HCT116 (cell line): ENCODE measurements at regions not wholly inside any gene's neighbourhood (a gene's known extent, or its start where the extent isn't known, plus 50 kb on each side); places are given as distances from the start of the nearest gene placed in this dataset.

Source experiments
- ATAC-seq: fragments of 200-7000 bp; cut with Tn5 transposase; 2 replicates; pipeline ENCODE4 v1.9.1; 2020; ENCODE audit warnings: mild to moderate bottlenecking, moderate library complexity
- BruUV-seq: library from RNA; stranded (reverse); fragments of 400-500 nt; replicated peaks from 2 replicates; lab custom pipeline; 2021; lab: Mats Ljungman, UMichigan
- CTCF ChIA-PET: fragments of 300-600 bp; sonication (Branson Sonifier 250); formaldehyde crosslinking; loops from one replicate; lab custom pipeline; 2021; ENCODE audit warnings: antibody characterized with exemption; lab: Charles Lee
- POLR2A ChIA-PET: fragments of 300-600, 350-600 bp; sonication (Branson Sonifier 250); formaldehyde crosslinking; loops from one replicate; lab custom pipeline; 2021; ENCODE audit warnings: antibody characterized with exemption; lab: Charles Lee
- RAD21 ChIA-PET, 2 experiments: fragments of 300-600 bp; sonication (Branson Sonifier 250); formaldehyde crosslinking; loops; one replicate each; lab custom pipeline; 2023; ENCODE audit warnings: low total read pairs in 2 of 2; ENCODE audit not compliant: uncharacterized antibody in 2 of 2, unreplicated experiment in 2 of 2, low non-redundant PET in 1 of 2; lab: Charles Lee
- DNase-seq: peaks from one replicate; pipeline ENCODE4 v3.0.0-alpha.2; 2010; ENCODE audit warnings: low read depth, low spot score
- H2AFZ ChIP-seq: fragments of 200-600 bp; shearing (Covaris generic), sonication (generic); 2 replicates; pipeline ENCODE4 v1.6.1; 2017; ENCODE audit warnings: low read depth, mixed run types, mixed read lengths, antibody characterized with exemption, low read length; ENCODE audit not compliant: poor library complexity, severe bottlenecking
- H3K27ac ChIP-seq: 2 replicates; pipeline ENCODE4 v1.5.1; 2012; ENCODE audit warnings: low read depth, low read length
- H3K27me3 ChIP-seq: fragments of 200-600 bp; sonication (generic); 2 replicates; pipeline ENCODE4 v1.6.1; 2016; ENCODE audit warnings: mixed run types, low read length, mixed read lengths; ENCODE audit not compliant: insufficient read depth
- H3K36me3 ChIP-seq, 2 experiments: fragments of 200-500 bp in 1 of 2; fragments of 200-600 bp in 1 of 2; sonication (Bioruptor generic) in 1 of 2; sonication (generic) in 1 of 2; 2 replicates each; pipeline versions ENCODE4 v1.5.1 to v1.6.1; 2014 to 2016; ENCODE audit warnings: low read length in 2 of 2, inconsistent platforms in 1 of 2, mixed read lengths in 1 of 2, mixed run types in 1 of 2; ENCODE audit not compliant: insufficient read depth in 2 of 2, control insufficient read depth in 1 of 2
- H3K4me1 ChIP-seq, 2 experiments: fragments of 200-600 bp in 1 of 2; sonication (generic) in 1 of 2; 2 replicates each; pipeline versions ENCODE4 v1.5.1 to v1.6.1; 2012 to 2017; ENCODE audit warnings: low read length in 2 of 2, inconsistent platforms in 1 of 2, mild to moderate bottlenecking in 1 of 2, mixed read lengths in 1 of 2, mixed run types in 1 of 2, moderate library complexity in 1 of 2; ENCODE audit not compliant: insufficient read depth in 2 of 2, control insufficient read depth in 1 of 2
- H3K4me2 ChIP-seq: fragments of 200-600 bp; sonication (generic); 2 replicates; pipeline ENCODE4 v1.6.1; 2017; ENCODE audit warnings: mixed run types, low read length, mixed read lengths
- H3K4me3 ChIP-seq, 2 experiments: fragments of 200-600 bp in 1 of 2; sonication (generic) in 1 of 2; replicated peaks in 1 of 2; 2 replicates each; pipeline ENCODE4 v1.5.1; 2011 to 2016; ENCODE audit warnings: low read length in 2 of 2, control low read depth in 1 of 2, low read depth in 1 of 2, mild to moderate bottlenecking in 1 of 2, mixed read lengths in 1 of 2, mixed run types in 1 of 2
- H3K79me2 ChIP-seq: fragments of 200-600 bp; sonication (generic); 2 replicates; pipeline ENCODE4 v1.6.1; 2017; ENCODE audit warnings: mild to moderate bottlenecking, mixed run types, low read length, moderate library complexity, mixed read lengths; ENCODE audit not compliant: insufficient read depth
- H3K9ac ChIP-seq: fragments of 200-600 bp; sonication (generic); 2 replicates; pipeline ENCODE4 v1.6.1; 2016; ENCODE audit warnings: low read length, mixed read lengths
- H3K9me2 ChIP-seq: fragments of 200-600 bp; sonication (generic), shearing (Covaris generic); 2 replicates; pipeline ENCODE4 v1.6.1; 2017; ENCODE audit warnings: mixed run types, mild to moderate bottlenecking, moderate library complexity; ENCODE audit not compliant: insufficient read depth
- H3K9me3 ChIP-seq, 2 experiments: fragments of 200-500 bp in 1 of 2; fragments of 200-600 bp in 1 of 2; sonication (Bioruptor generic) in 1 of 2; sonication (generic) in 1 of 2; 2 replicates each; pipeline ENCODE4 v1.6.1; 2014 to 2017; ENCODE audit warnings: low read length in 2 of 2, mixed read lengths in 2 of 2, inconsistent platforms in 1 of 2, low read depth in 1 of 2, mild to moderate bottlenecking in 1 of 2, mixed run types in 1 of 2, moderate library complexity in 1 of 2; ENCODE audit not compliant: control insufficient read depth in 1 of 2, insufficient read depth in 1 of 2
- H4K20me1 ChIP-seq: fragments of 200-600 bp; sonication (generic), shearing (Covaris generic); 2 replicates; pipeline ENCODE4 v1.6.1; 2017; ENCODE audit warnings: mixed run types, mild to moderate bottlenecking, moderate library complexity; ENCODE audit not compliant: insufficient read depth
- ATF3 ChIP-seq: IDR thresholded peaks from 2 replicates; pipeline ENCODE4 v1.6.1; 2012
- CBX3 ChIP-seq: IDR thresholded peaks from 2 replicates; pipeline ENCODE4 v1.6.1; 2012; ENCODE audit warnings: low read depth
- CEBPB ChIP-seq: IDR thresholded peaks from 2 replicates; pipeline ENCODE4 v1.6.1; 2012; ENCODE audit warnings: low read depth
- EGR1 ChIP-seq: IDR thresholded peaks from 2 replicates; pipeline ENCODE4 v1.6.1; 2012; ENCODE audit warnings: low read depth
- ELF1 ChIP-seq: IDR thresholded peaks from 2 replicates; pipeline ENCODE4 v1.6.1; 2012; ENCODE audit warnings: low read depth, borderline replicate concordance
- EZH2 ChIP-seq: fragments of 200-600 bp; sonication (generic); IDR thresholded peaks from 2 replicates; pipeline ENCODE4 v1.6.1; 2017; ENCODE audit warnings: antibody characterized with exemption, mixed run types
- EZH2phosphoT487 ChIP-seq: fragments of 200-600 bp; IDR thresholded peaks from 2 replicates; pipeline ENCODE4 v1.6.1; 2018; ENCODE audit warnings: antibody characterized with exemption, borderline replicate concordance
- FOSL1 ChIP-seq: IDR thresholded peaks from 2 replicates; pipeline ENCODE4 v1.6.1; 2012; ENCODE audit warnings: low read depth
- JUND ChIP-seq: IDR thresholded peaks from 2 replicates; pipeline ENCODE4 v1.6.1; 2012
- MAX ChIP-seq: IDR thresholded peaks from 2 replicates; pipeline ENCODE4 v1.6.1; 2012
- POLR2A ChIP-seq: IDR thresholded peaks from 2 replicates; pipeline ENCODE4 v1.7.0; 2011; ENCODE audit warnings: borderline replicate concordance; ENCODE audit not compliant: insufficient read depth, insufficient read length; ENCODE audit errors: extremely low read depth
- POLR2AphosphoS5 ChIP-seq: IDR thresholded peaks from 2 replicates; pipeline ENCODE4 v1.6.1; 2011; ENCODE audit warnings: mild to moderate bottlenecking, low read depth, low read length, moderate library complexity
- RAD21 ChIP-seq: IDR thresholded peaks from 2 replicates; pipeline ENCODE4 v1.6.1; 2012; ENCODE audit warnings: low read depth, mild to moderate bottlenecking
- SIN3A ChIP-seq: IDR thresholded peaks from 2 replicates; pipeline ENCODE4 v1.6.1; 2012; ENCODE audit warnings: low read depth
- SRF ChIP-seq: IDR thresholded peaks from 2 replicates; pipeline ENCODE4 v1.6.1; 2012; ENCODE audit warnings: low read depth
- TCF7L2 ChIP-seq: IDR thresholded peaks from 2 replicates; pipeline ENCODE4 v1.7.0; 2011; ENCODE audit warnings: borderline replicate concordance, inconsistent platforms; ENCODE audit not compliant: insufficient read depth, insufficient read length; ENCODE audit errors: extremely low read depth
- ZFX ChIP-seq: fragments of 450-650 bp; IDR thresholded peaks from 2 replicates; pipeline ENCODE4 v1.6.1; 2017
- ZNF274 ChIP-seq: fragments of 200-500 bp; sonication (Bioruptor generic); IDR thresholded peaks from 2 replicates; pipeline ENCODE4 v1.6.1; 2014; ENCODE audit warnings: mild to moderate bottlenecking, low read depth, low read length, inconsistent platforms
- intact Hi-C: fragments of 100-400 bp; cut with micrococcal nuclease; formaldehyde crosslinking; loops from 2 replicates; pipeline ENCODE4 v1.10.0; 2022
- TF ChIP-seq, protein P1 (sequence below): IDR thresholded peaks from 2 replicates; pipeline ENCODE4 v1.6.1; 2012; ENCODE audit warnings: low read depth
- TF ChIP-seq, protein P2 (sequence below), 3 experiments: fragments of 200-600 bp in 1 of 3; sonication (generic) in 1 of 3; IDR thresholded peaks in 2 of 3; conservative IDR thresholded peaks in 1 of 3; 2 replicates each; pipeline ENCODE4 v1.5.1; 2012 to 2017; ENCODE audit warnings: low read depth in 2 of 3, low read length in 2 of 3, antibody characterized with exemption in 1 of 3, borderline replicate concordance in 1 of 3, control low read depth in 1 of 3, mild to moderate bottlenecking in 1 of 3, mixed read lengths in 1 of 3, mixed run types in 1 of 3, moderate library complexity in 1 of 3; ENCODE audit not compliant: insufficient read depth in 1 of 3

DNA sequence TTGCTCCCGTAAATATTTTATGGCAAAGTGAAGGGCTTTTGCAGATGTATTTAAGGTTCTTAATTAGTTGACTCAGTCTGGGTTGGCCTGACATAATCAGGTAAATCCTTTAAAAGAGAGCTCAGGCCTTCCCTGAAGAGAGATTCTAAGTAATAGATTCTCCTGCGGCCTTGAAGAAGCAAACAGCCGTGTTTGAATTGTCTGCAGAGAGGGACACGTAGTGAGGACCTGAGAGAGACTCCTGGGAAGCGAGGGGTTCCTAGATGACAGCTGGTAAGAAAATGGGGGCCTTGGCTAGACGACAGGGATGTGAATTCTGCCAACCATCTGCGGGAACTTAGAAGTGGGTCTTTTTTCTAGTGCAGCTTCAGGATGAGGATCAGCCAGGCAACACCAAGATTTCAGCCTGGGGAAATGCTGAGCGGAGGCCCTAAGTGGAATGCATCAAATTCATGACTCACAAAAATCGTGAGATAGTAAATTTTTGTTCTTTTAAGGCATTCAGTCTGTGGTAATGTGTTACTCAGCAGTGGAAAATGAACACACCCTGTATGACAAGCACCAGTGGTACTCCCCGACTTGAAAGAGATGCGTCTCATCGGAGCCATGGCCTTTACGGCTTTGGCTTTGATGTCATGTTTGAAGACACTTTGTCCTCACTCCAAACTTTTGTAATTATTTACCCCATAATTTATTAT is 62.1 kb upstream of the SMIM21 start:
- ATAC-seq (peak; percentile 91), DNase-seq (peak; percentile 81)
- Histone ChIP-seq H3K79me2 (no peaks in the 10 kb centered on the region), H4K20me1 (no peaks in the 10 kb centered on the region), H2AFZ (peak overlapping the region; percentile 83), H3K27ac (peak overlapping the region; percentile 48; the same call in 1 of the 2 replicates), H3K9me2 (no peaks in the 10 kb centered on the region), H3K9me3 (no peaks in the 10 kb centered on the region), H3K9ac (peak overlapping the region; percentile 53), H3K36me3 (no peaks in the 10 kb centered on the region), H3K4me1 (peaks cover 7 to 23% of the 10 kb centered on the region in 2 experiments; a peak in 3 of 4 replicates), H3K4me2 (peak overlapping the region; percentile 80), H3K27me3 (no peaks in the 10 kb centered on the region), H3K4me3 (peak overlapping the region; percentile 10 to 40; a peak in 3 of 4 replicates)
- intact Hi-C loops = no loop called here
- BruUV-seq = no TSS peak
- ChIA-PET CTCF (interaction anchor here (1.1 kb wide), 1 partner anchor 11 kb away, joined by 4 read pairs; no protein-coding TSS in a partner anchor), POLR2A (no interaction called here), RAD21 (no interaction called here)
- no peak for TF ChIP-seq RAD21
- no peak for TF ChIP-seq ZNF274
- TF ChIP-seq SIN3A = 0 out of 2 replicates have a peak, but pooled peaks have one; percentile 30
- no peak for TF ChIP-seq EZH2
- peak; percentile 51; the same call in 1 of the 2 replicates for TF ChIP-seq SRF
- TF ChIP-seq JUND = peak; percentile 70
- TF ChIP-seq CBX3 = peak; percentile 17; the same call in 1 of the 2 replicates
- no peak for TF ChIP-seq ZFX
- TF ChIP-seq CEBPB = peak; percentile 64; the same call in 1 of the 2 replicates
- TF ChIP-seq, protein P1, sequence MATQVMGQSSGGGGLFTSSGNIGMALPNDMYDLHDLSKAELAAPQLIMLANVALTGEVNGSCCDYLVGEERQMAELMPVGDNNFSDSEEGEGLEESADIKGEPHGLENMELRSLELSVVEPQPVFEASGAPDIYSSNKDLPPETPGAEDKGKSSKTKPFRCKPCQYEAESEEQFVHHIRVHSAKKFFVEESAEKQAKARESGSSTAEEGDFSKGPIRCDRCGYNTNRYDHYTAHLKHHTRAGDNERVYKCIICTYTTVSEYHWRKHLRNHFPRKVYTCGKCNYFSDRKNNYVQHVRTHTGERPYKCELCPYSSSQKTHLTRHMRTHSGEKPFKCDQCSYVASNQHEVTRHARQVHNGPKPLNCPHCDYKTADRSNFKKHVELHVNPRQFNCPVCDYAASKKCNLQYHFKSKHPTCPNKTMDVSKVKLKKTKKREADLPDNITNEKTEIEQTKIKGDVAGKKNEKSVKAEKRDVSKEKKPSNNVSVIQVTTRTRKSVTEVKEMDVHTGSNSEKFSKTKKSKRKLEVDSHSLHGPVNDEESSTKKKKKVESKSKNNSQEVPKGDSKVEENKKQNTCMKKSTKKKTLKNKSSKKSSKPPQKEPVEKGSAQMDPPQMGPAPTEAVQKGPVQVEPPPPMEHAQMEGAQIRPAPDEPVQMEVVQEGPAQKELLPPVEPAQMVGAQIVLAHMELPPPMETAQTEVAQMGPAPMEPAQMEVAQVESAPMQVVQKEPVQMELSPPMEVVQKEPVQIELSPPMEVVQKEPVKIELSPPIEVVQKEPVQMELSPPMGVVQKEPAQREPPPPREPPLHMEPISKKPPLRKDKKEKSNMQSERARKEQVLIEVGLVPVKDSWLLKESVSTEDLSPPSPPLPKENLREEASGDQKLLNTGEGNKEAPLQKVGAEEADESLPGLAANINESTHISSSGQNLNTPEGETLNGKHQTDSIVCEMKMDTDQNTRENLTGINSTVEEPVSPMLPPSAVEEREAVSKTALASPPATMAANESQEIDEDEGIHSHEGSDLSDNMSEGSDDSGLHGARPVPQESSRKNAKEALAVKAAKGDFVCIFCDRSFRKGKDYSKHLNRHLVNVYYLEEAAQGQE = no peak
- TF ChIP-seq ELF1 = no peak
- TF ChIP-seq POLR2AphosphoS5 = no peak
- no peak for TF ChIP-seq POLR2A
- TF ChIP-seq ATF3 = no peak
- TF ChIP-seq, protein P2, sequence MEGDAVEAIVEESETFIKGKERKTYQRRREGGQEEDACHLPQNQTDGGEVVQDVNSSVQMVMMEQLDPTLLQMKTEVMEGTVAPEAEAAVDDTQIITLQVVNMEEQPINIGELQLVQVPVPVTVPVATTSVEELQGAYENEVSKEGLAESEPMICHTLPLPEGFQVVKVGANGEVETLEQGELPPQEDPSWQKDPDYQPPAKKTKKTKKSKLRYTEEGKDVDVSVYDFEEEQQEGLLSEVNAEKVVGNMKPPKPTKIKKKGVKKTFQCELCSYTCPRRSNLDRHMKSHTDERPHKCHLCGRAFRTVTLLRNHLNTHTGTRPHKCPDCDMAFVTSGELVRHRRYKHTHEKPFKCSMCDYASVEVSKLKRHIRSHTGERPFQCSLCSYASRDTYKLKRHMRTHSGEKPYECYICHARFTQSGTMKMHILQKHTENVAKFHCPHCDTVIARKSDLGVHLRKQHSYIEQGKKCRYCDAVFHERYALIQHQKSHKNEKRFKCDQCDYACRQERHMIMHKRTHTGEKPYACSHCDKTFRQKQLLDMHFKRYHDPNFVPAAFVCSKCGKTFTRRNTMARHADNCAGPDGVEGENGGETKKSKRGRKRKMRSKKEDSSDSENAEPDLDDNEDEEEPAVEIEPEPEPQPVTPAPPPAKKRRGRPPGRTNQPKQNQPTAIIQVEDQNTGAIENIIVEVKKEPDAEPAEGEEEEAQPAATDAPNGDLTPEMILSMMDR (IDR thresholded peaks at IDR 0.05 in 2 of 3, conservative IDR thresholded peaks at IDR 0.05 in 1 of 3; ENCODE audit: borderline replicate concordance in 1 of 3, insufficient read depth in 1 of 3, low read depth in 2 of 3, low read length in 2 of 3) = no peak
- TF ChIP-seq TCF7L2 = peak; percentile 92
- no peak for TF ChIP-seq MAX
- peak; percentile 82 for TF ChIP-seq FOSL1
- TF ChIP-seq EGR1 = no peak
- TF ChIP-seq EZH2phosphoT487 = no peak
